Lower lobe of right lung (tissue), 2 donors: ENCODE measurements at regions not wholly inside any gene's neighbourhood (a gene's known extent, or its start where the extent isn't known, plus 50 kb on each side); places are given as distances from the start of the nearest gene placed in this dataset.
"Not testable (repeated sequence)": the region's sequence is repeated elsewhere in the genome, so short reads cannot be mapped to it uniquely, and the experiment has no call there.

Source experiments
- ATAC-seq, 2 donors: fragments of 200-7000 bp; cut with Tn5 transposase; one replicate each; pipeline ENCODE4 v1.9.1; 2020 to 2022; ENCODE audit warnings: mild to moderate bottlenecking in 2 of 2, moderate library complexity in 2 of 2
- DNase-seq: peaks from one replicate; pipeline ENCODE4 v3.0.0-alpha.2; 2020
- H3K27ac ChIP-seq: fragments of 200-600 bp; one replicate; pipeline ENCODE4 v1.8.0; 2022
- H3K27me3 ChIP-seq: fragments of 200-600 bp; one replicate; pipeline ENCODE4 v1.8.0; 2022; ENCODE audit warnings: low read depth
- H3K36me3 ChIP-seq: fragments of 200-600 bp; one replicate; pipeline ENCODE4 v1.8.0; 2022; ENCODE audit warnings: mild to moderate bottlenecking
- H3K4me1 ChIP-seq: fragments of 200-600 bp; one replicate; pipeline ENCODE4 v1.8.0; 2022
- H3K4me3 ChIP-seq: fragments of 200-600 bp; one replicate; pipeline ENCODE4 v1.8.0; 2022; ENCODE audit warnings: mild to moderate bottlenecking
- H3K9me3 ChIP-seq: fragments of 200-600 bp; one replicate; pipeline ENCODE4 v1.8.0; 2022
- intact Hi-C: fragments of 100-400 bp; cut with DNase I; formaldehyde crosslinking; loops from one replicate; pipeline ENCODE4 v1.11.0; 2022
- TF ChIP-seq, protein P1 (sequence below): fragments of 200-600 bp; IDR thresholded peaks from one replicate; pipeline ENCODE4 v1.8.0; 2022; ENCODE audit warnings: antibody characterized with exemption, mild to moderate bottlenecking
- donor health status: DM: no; HTN: yes; CAD: no; lungs with severe emphysema.

DNA sequence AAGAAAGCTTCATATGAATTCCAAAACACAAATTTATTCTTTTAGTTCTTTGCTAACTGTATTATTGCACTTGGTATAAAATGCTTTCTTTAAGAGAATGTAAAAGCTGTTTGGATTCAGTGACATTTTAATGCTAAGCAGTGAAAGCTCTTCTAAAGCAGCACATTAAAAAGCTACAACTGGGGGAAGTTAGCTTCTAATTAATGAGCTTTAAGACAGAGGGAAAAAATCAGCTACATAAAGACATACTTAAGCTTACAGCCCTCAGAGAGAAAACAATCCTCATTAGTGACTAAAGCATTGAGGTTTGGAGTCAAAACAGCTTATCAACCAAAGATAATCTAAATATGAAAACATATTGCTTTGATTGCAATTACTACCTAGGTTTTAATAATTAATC is 1222.2 kb upstream of the SPRY2 start:
- intact Hi-C loops: no loop called here
- Histone ChIP-seq H3K9me3 (no peaks in the 10 kb centered on the region), H3K4me1 (no peaks in the 10 kb centered on the region), H3K27me3 (no peaks in the 10 kb centered on the region), H3K4me3 (no peak overlapping the region), H3K27ac (no peak overlapping the region), H3K36me3 (no peaks in the 10 kb centered on the region)
- TF ChIP-seq, protein P1, sequence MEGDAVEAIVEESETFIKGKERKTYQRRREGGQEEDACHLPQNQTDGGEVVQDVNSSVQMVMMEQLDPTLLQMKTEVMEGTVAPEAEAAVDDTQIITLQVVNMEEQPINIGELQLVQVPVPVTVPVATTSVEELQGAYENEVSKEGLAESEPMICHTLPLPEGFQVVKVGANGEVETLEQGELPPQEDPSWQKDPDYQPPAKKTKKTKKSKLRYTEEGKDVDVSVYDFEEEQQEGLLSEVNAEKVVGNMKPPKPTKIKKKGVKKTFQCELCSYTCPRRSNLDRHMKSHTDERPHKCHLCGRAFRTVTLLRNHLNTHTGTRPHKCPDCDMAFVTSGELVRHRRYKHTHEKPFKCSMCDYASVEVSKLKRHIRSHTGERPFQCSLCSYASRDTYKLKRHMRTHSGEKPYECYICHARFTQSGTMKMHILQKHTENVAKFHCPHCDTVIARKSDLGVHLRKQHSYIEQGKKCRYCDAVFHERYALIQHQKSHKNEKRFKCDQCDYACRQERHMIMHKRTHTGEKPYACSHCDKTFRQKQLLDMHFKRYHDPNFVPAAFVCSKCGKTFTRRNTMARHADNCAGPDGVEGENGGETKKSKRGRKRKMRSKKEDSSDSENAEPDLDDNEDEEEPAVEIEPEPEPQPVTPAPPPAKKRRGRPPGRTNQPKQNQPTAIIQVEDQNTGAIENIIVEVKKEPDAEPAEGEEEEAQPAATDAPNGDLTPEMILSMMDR: no peak
- ATAC-seq: no peak
- no peak for DNase-seq

DNA sequence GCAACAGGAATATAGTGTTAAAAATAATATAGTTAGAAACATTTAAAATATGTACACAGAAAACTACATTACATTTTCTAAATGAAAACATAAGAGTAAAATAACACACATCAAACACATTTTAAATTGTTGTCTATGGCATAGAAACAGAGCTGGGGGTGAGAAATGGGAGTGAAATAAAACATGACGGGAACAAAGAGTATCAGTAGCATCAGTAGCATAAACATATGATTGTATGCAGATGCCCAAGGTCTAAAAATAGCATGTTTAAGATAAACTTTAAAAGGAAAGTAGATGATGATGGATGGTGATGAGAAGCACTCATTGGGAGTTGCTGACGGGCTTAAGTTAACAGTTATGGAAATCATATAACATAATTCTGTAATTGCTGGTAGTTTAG is 1221.7 kb upstream of the SPRY2 start:
- no peak overlapping the region for H3K4me3 ChIP-seq
- intact Hi-C loops: no loop called here
- TF ChIP-seq, protein P1: no peak

DNA sequence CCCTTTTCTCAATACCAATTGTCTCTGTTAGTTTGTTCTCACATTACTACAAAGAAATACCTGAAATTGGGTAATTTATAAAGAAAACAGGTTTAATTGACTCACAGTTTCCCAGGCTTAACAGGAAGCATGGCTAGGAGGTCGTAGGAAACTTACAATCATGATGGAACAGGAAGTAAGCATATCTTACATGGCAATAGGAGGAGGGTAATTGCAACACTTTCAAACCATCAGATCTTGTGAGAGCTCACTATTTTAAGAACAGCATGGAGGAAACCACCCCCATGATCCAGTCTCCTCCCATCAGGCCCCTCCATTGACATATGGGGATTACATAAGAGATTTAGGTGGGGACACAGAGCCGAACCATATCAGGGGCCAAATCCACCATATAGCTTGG is 1210.1 kb upstream of the SPRY2 start:
- H3K36me3 ChIP-seq: no peaks in the 10 kb centered on the region
- H3K4me1 ChIP-seq: no peaks in the 10 kb centered on the region
- H3K27ac ChIP-seq: no peak overlapping the region
- no peak overlapping the region for H3K4me3 ChIP-seq
- DNase-seq (no peak), ATAC-seq (no peak)
- intact Hi-C loops: no loop called here
- H3K9me3 ChIP-seq: no peaks in the 10 kb centered on the region
- no peaks in the 10 kb centered on the region for H3K27me3 ChIP-seq
- TF ChIP-seq, protein P1: no peak

More for the DNA sequence above, 1221.7 kb upstream of the SPRY2 start:
- H3K9me3 ChIP-seq: no peaks in the 10 kb centered on the region
- no peaks in the 10 kb centered on the region for H3K4me1 ChIP-seq
- H3K27me3 ChIP-seq: no peaks in the 10 kb centered on the region
- no peak for ATAC-seq
- DNase-seq: no peak
- H3K27ac ChIP-seq: no peak overlapping the region
- no peaks in the 10 kb centered on the region for H3K36me3 ChIP-seq

DNA sequence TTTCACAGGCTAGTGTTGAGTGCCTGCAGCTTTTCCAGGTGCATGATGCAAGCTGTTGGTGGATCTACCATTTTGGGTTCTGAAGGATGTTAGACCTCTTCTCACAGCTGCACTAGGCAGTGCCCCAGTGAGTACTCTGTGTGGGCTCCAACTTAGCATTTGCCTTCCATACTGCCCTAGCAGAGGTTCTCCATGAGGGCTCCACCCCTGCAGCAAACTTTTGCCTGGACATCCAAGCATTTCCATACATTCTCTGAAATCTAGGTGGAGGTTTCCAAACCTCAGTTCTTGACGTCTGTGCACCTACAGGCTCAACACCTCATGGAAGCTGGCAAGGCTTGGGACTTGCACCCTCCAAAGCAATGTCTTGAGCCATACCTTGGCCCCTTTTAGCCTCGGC is 1205.4 kb upstream of the SPRY2 start:
- H3K36me3 ChIP-seq, intact Hi-C loops, ATAC-seq: not testable (repeated sequence)

DNA sequence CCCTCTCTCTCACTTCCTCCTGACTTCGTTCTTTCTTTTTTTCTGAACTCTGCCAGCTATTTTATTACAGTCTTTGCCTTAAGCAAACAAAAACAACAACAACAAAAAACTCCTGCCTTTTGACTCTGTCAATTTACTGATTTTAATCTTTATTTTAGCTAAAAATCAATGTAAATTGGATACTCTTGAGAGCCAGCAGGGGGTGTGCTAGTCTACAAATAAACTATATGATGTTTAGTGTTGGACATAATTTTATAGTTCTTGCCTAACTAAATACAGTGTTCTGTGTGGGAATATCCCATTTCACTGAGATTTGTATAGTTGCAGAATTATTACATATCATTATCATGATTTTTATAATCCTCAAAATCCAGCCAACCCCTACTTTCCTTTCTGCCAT is 1199.9 kb upstream of the SPRY2 start:
- intact Hi-C loops: no loop called here
- Histone ChIP-seq H3K27ac (no peak overlapping the region), H3K27me3 (no peaks in the 10 kb centered on the region), H3K36me3 (no peaks in the 10 kb centered on the region), H3K9me3 (no peaks in the 10 kb centered on the region), H3K4me1 (no peaks in the 10 kb centered on the region), H3K4me3 (no peak overlapping the region)
- TF ChIP-seq, protein P1: peak; percentile 9
- DNase-seq (no peak), ATAC-seq (no peak)

More for the DNA sequence above, 1205.4 kb upstream of the SPRY2 start:
- not testable (repeated sequence) for H3K4me1 ChIP-seq, H3K9me3 ChIP-seq, H3K27ac ChIP-seq, H3K4me3 ChIP-seq, DNase-seq, H3K27me3 ChIP-seq

DNA sequence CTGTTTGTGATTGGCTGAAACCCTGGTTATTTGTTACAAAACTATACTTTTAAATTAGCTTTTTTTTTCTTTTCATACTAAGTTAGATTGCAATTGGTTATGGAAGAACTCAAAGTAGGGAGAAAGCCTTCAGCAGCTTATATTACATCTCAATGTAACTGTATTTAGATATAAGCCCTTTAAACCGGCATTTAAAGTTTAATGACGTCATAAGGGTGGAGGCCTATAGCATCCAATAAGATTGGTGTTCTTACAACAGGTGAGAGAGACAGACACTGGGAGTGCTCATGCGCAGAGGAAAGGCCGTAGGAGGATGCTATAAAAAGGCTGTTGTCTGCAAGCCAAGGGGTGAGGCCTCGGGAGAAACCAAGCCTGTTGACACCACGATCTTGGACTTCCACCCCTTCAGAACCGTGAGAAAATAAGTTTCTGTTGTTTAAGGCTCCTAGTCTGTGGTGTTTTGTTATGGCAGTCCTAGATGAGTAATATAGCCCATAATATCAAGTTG is 1198.8 kb upstream of the SPRY2 start:
- H3K27me3 ChIP-seq: no peaks in the 10 kb centered on the region
- no peak for DNase-seq
- no peak overlapping the region for H3K4me3 ChIP-seq
- intact Hi-C loops: no loop called here
- no peak for ATAC-seq
- H3K9me3 ChIP-seq: no peaks in the 10 kb centered on the region
- no peaks in the 10 kb centered on the region for H3K36me3 ChIP-seq
- TF ChIP-seq, protein P1: no peak
- H3K27ac ChIP-seq: no peak overlapping the region
- no peaks in the 10 kb centered on the region for H3K4me1 ChIP-seq
